CD14-positive monocyte (primary cell): ENCODE measurements at regions not wholly inside any gene's neighbourhood (a gene's known extent, or its start where the extent isn't known, plus 50 kb on each side); places are given as distances from the start of the nearest gene placed in this dataset.

Source experiments
- DNase-seq, 3 donors: peaks; one replicate each; pipeline ENCODE4 v3.0.0-alpha.2; 2011 to 2022
- H2AFZ ChIP-seq: 2 replicates; pipeline ENCODE4 v1.6.0; 2012; ENCODE audit warnings: mild to moderate bottlenecking, low read depth, low read length, inconsistent platforms; ENCODE audit not compliant: insufficient read depth, poor library complexity, severe bottlenecking
- H3K27ac ChIP-seq, 2 donors: 1 replicate in 1 of 2; 2 replicates in 1 of 2; pipeline ENCODE4 v1.5.1; 2012 to 2013; ENCODE audit warnings: low read length in 2 of 2, control low read depth in 1 of 2, inconsistent platforms in 1 of 2, low read depth in 1 of 2, mild to moderate bottlenecking in 1 of 2
- H3K27me3 ChIP-seq, 2 donors: one replicate each; pipeline versions ENCODE4 v1.6.0 to v1.6.1; 2011 to 2013; ENCODE audit warnings: low read length in 2 of 2; ENCODE audit not compliant: control insufficient read depth in 2 of 2, insufficient read depth in 2 of 2
- H3K36me3 ChIP-seq, 2 donors: replicated peaks in 1 of 2; 1 replicate in 1 of 2; 2 replicates in 1 of 2; pipeline versions ENCODE4 v1.5.1 to v1.6.1; 2012 to 2013; ENCODE audit warnings: low read length in 2 of 2, control low read depth in 1 of 2, inconsistent platforms in 1 of 2, mild to moderate bottlenecking in 1 of 2; ENCODE audit not compliant: insufficient read depth in 2 of 2, control insufficient read depth in 1 of 2
- H3K4me1 ChIP-seq, 2 donors: 1 replicate in 1 of 2; 2 replicates in 1 of 2; pipeline versions ENCODE4 v1.5.1 to v1.6.1; 2012 to 2013; ENCODE audit warnings: low read length in 2 of 2, control low read depth in 1 of 2, inconsistent platforms in 1 of 2, mild to moderate bottlenecking in 1 of 2, moderate library complexity in 1 of 2; ENCODE audit not compliant: insufficient read depth in 2 of 2, control insufficient read depth in 1 of 2
- H3K4me2 ChIP-seq: replicated peaks from 2 replicates; pipeline ENCODE3; 2012; ENCODE audit warnings: low read length, moderate library complexity, mild to moderate bottlenecking; ENCODE audit not compliant: poor library complexity, severe bottlenecking; ENCODE audit errors: extremely low read depth
- H3K4me3 ChIP-seq, 3 experiments: fragments of 200-600 bp in 1 of 3; sonication (generic) in 1 of 3; replicated peaks in 1 of 3; 1 replicate in 2 of 3; 2 replicates in 1 of 3; pipeline ENCODE4 v1.5.1; 2011 to 2013; ENCODE audit warnings: low read length in 3 of 3, mild to moderate bottlenecking in 3 of 3, control low read depth in 2 of 3, low read depth in 2 of 3, inconsistent platforms in 1 of 3, moderate library complexity in 1 of 3
- H3K79me2 ChIP-seq: 2 replicates; pipeline ENCODE4 v1.6.0; 2012; ENCODE audit warnings: mild to moderate bottlenecking, control low read depth, inconsistent platforms, low read length, moderate library complexity; ENCODE audit not compliant: insufficient read depth
- H3K9ac ChIP-seq: 2 replicates; pipeline ENCODE4 v1.6.0; 2017; ENCODE audit warnings: low read length, mild to moderate bottlenecking; ENCODE audit not compliant: insufficient read depth, poor library complexity, severe bottlenecking
- H3K9me3 ChIP-seq, 2 donors: replicated peaks in 1 of 2; 1 replicate in 1 of 2; 2 replicates in 1 of 2; pipeline versions ENCODE4 v1.5.1 to v1.6.1; 2012 to 2013; ENCODE audit warnings: low read length in 2 of 2, control low read depth in 1 of 2; ENCODE audit not compliant: control insufficient read depth in 1 of 2, insufficient read depth in 1 of 2
- H4K20me1 ChIP-seq: 2 replicates; pipeline ENCODE4 v1.6.0; 2012; ENCODE audit warnings: mild to moderate bottlenecking, low read length, control low read depth, moderate library complexity; ENCODE audit not compliant: insufficient read depth
- H3K27ac Mint-ChIP-seq, 7 donors: one replicate each; pipeline ENCODE4 v1.8.0; 2020; ENCODE audit warnings: mild to moderate bottlenecking in 7 of 7, mixed read lengths in 7 of 7, moderate library complexity in 6 of 7, inconsistent platforms in 2 of 7
- H3K27me3 Mint-ChIP-seq, 3 donors: one replicate each; pipeline ENCODE4 v1.8.0; 2021 to 2022; ENCODE audit warnings: low read depth in 3 of 3, mild to moderate bottlenecking in 3 of 3, mixed read lengths in 3 of 3, moderate library complexity in 3 of 3, inconsistent platforms in 1 of 3
- H3K36me3 Mint-ChIP-seq, 2 donors: one replicate each; pipeline ENCODE4 v1.8.0; 2020; ENCODE audit warnings: mixed read lengths in 2 of 2, inconsistent platforms in 1 of 2, mild to moderate bottlenecking in 1 of 2
- H3K4me1 Mint-ChIP-seq: one replicate; pipeline ENCODE4 v1.8.0; 2020; ENCODE audit warnings: mild to moderate bottlenecking, mixed read lengths
- H3K4me3 Mint-ChIP-seq, 2 donors: one replicate each; pipeline ENCODE4 v1.8.0; 2020; ENCODE audit warnings: mild to moderate bottlenecking in 2 of 2, mixed read lengths in 2 of 2, moderate library complexity in 1 of 2
- H3K9me3 Mint-ChIP-seq, 7 donors: one replicate each; pipeline ENCODE4 v1.8.0; 2020 to 2022; ENCODE audit warnings: mixed read lengths in 7 of 7, mild to moderate bottlenecking in 6 of 7, moderate library complexity in 6 of 7, inconsistent platforms in 2 of 7
- CTCF ChIP-seq: fragments of 200-600 bp; IDR thresholded peaks from one replicate; pipeline ENCODE4 v1.8.0; 2022; ENCODE audit warnings: antibody characterized with exemption, mild to moderate bottlenecking
- WGBS: methylation state at CpG from one replicate; pipeline ENCODE4 v1.1.5; 2013; ENCODE audit warnings: missing lambda C conversion rate; ENCODE audit not compliant: insufficient coverage; 5-methylcytosine and 5-hydroxymethylcytosine counted together
- intact Hi-C, 2 donors: fragments of 100-400 bp; cut with micrococcal nuclease; formaldehyde crosslinking; loops; one replicate each; pipeline versions ENCODE4 v1.15.0 to v1.15.1; 2023

DNA sequence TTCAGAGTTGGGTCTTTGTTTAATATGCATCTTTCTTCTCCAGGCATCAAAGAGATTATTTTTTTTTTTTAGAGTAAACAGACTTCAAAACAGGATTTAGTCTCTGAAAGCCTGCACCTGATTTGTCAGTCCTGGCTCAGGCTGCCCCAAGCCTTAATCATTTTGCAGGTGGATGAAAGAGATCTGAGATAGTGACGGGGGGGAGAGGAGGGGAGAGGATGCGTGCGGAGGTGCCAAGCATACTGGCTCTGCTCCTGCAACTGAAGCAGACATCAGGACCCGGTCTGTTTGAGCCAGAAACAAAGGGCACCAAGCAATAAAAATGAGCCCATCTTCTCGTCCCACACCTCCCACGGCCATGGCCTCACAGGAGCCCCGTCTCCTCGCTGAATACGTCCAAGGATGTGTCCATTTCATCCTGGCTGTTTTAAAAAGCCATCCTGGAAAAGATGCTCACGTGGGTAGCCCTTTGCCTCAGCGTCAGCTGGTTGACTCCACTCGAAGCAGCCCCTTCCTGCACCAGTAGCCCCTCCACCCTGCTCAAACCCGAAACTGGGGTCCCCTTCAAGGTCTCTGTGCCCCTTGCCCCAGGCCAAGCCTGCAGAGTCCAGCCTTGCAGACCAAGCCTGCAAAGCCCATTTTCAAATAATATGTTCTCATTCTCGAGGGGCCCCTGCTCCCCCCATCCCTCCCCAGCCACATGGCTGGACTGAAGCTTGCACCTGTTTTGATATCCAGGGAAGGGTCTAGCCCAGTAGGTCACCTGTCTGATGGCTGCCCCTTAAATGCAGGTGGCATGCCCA lies 84.8 kb upstream of the TNRC6C start:
- 97% methylated on average over 11 of the region's 14 CpGs for WGBS
- Histone ChIP-seq H3K4me2 (no peak overlapping the region), H4K20me1 (no peaks in the 10 kb centered on the region), H3K36me3 (no peaks in the 10 kb centered on the region), H3K4me1 (peaks cover 65 to 73% of the 10 kb centered on the region in 2 donors), H3K4me3 (no peak overlapping the region), H3K79me2 (no peaks in the 10 kb centered on the region), H3K9me3 (peaks cover 9 to 13% of the 10 kb centered on the region in 2 donors), H2AFZ (no peak overlapping the region), H3K9ac (no peak overlapping the region), H3K27me3 (no peaks in the 10 kb centered on the region), H3K27ac (no peak overlapping the region)
- no peak for DNase-seq
- intact Hi-C loops = no loop called here
- H3K27me3 Mint-ChIP-seq = peaks cover 6 to 14% (median 12%) of the 10 kb centered on the region in 3 donors
- no peak overlapping the region for H3K4me3 Mint-ChIP-seq
- no peak for TF ChIP-seq CTCF
- peaks cover 67% of the 10 kb centered on the region for H3K4me1 Mint-ChIP-seq
- H3K9me3 Mint-ChIP-seq = peaks cover 10 to 23% (median 18%) of the 10 kb centered on the region in 7 donors
- H3K36me3 Mint-ChIP-seq = peaks cover 9 to 11% of the 10 kb centered on the region in 2 donors
- peak overlapping the region in 2 of 7 donors; percentile 4 to 25 for H3K27ac Mint-ChIP-seq

- Histone ChIP-seq H3K4me1 (peaks cover 57 to 66% of the 10 kb centered on the region in 2 donors), H3K27me3 (no peaks in the 10 kb centered on the region), H3K36me3 (no peaks in the 10 kb centered on the region), H3K9ac (no peak overlapping the region), H3K4me2 (no peak overlapping the region), H3K9me3 (peaks cover 9 to 13% of the 10 kb centered on the region in 2 donors), H2AFZ (no peak overlapping the region), H3K79me2 (no peaks in the 10 kb centered on the region), H4K20me1 (no peaks in the 10 kb centered on the region), H3K27ac (no peak overlapping the region), H3K4me3 (no peak overlapping the region)
- H3K4me3 Mint-ChIP-seq = no peak overlapping the region
- TF ChIP-seq CTCF = no peak
- H3K9me3 Mint-ChIP-seq = peaks cover 10 to 23% (median 18%) of the 10 kb centered on the region in 7 donors
- no peak for DNase-seq
- peaks cover 62% of the 10 kb centered on the region for H3K4me1 Mint-ChIP-seq
- peaks cover 6 to 13% (median 8%) of the 10 kb centered on the region in 3 donors for H3K27me3 Mint-ChIP-seq
- intact Hi-C loops = no loop called here
- peak overlapping the region in 1 of 7 donors; percentile 4 for H3K27ac Mint-ChIP-seq
- 94% methylated on average over 7 of the region's 14 CpGs for WGBS
- peaks cover 9 to 15% of the 10 kb centered on the region in 2 donors for H3K36me3 Mint-ChIP-seq
Observed at GRCh38 chr17:77874303-77875050, 84.0 kb upstream of the TNRC6C start.
